ENCODE measurements at regions not wholly inside any gene's neighbourhood (a gene's known extent, or its start where the extent isn't known, plus 50 kb on each side); places are given as distances from the start of the nearest gene placed in this dataset.

DNA sequence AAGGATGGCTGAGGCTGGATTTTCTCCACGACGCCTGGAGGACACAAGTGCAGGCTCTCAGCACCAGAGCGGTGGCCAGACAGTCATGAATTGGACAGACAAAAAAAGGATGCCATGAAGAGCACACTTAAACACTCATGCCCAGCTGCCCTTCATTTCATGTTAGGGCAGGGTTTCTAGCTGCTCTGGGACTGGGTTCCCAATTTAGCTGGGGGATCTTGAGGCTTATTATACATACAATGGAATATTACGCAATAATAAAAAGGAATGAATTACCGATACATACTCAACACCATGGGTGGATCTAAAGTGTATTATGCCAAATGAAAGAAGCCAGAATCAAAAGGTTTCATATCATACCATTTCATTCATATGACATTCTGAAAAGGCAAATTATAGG, 512.1 kb upstream of the LRRC4C start:
- no peak for DNase-seq (ENCODE audit: low spot score)
- POLR2A ChIA-PET = no interaction called here
- no TSS peak for BruUV-seq (replicated peaks)
- Histone ChIP-seq H3K79me2 (ENCODE audit: insufficient read depth, low read depth, low read length) (no peaks in the 10 kb centered on the region), H3K27ac (ENCODE audit: low read depth, low read length, poor library complexity, severe bottlenecking) (no peak overlapping the region), H3K36me3 (ENCODE audit: insufficient read depth, low read length) (no peaks in the 10 kb centered on the region), H3K4me2 (ENCODE audit: low read length) (no peak overlapping the region), H3K9me2 (ENCODE audit: insufficient read depth, low read length) (no peaks in the 10 kb centered on the region), H3K4me3 (ENCODE audit: low read depth, low read length, poor library complexity, severe bottlenecking) (no peak overlapping the region), H3K9me3 (ENCODE audit: low read length) (no peaks in the 10 kb centered on the region), H3K4me1 (ENCODE audit: insufficient read depth, low read length, poor library complexity, severe bottlenecking) (no peaks in the 10 kb centered on the region), H2AFZ (ENCODE audit: low read length) (no peak overlapping the region), H4K20me1 (ENCODE audit: insufficient read depth, low read length) (no peaks in the 10 kb centered on the region)
- TF ChIP-seq EZH2phosphoT487 (IDR thresholded peaks at IDR 0.05; ENCODE audit: borderline replicate concordance, low read depth, low read length) = no peak
- TF ChIP-seq, protein P1, sequence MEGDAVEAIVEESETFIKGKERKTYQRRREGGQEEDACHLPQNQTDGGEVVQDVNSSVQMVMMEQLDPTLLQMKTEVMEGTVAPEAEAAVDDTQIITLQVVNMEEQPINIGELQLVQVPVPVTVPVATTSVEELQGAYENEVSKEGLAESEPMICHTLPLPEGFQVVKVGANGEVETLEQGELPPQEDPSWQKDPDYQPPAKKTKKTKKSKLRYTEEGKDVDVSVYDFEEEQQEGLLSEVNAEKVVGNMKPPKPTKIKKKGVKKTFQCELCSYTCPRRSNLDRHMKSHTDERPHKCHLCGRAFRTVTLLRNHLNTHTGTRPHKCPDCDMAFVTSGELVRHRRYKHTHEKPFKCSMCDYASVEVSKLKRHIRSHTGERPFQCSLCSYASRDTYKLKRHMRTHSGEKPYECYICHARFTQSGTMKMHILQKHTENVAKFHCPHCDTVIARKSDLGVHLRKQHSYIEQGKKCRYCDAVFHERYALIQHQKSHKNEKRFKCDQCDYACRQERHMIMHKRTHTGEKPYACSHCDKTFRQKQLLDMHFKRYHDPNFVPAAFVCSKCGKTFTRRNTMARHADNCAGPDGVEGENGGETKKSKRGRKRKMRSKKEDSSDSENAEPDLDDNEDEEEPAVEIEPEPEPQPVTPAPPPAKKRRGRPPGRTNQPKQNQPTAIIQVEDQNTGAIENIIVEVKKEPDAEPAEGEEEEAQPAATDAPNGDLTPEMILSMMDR (conservative IDR thresholded peaks at IDR 0.05; ENCODE audit: low read length) = no peak
- CTCF ChIA-PET (ENCODE audit: unreplicated experiment) = no interaction called here
- intact Hi-C loops (cut with micrococcal nuclease; ENCODE audit: unreplicated experiment) = no loop called here

DNA sequence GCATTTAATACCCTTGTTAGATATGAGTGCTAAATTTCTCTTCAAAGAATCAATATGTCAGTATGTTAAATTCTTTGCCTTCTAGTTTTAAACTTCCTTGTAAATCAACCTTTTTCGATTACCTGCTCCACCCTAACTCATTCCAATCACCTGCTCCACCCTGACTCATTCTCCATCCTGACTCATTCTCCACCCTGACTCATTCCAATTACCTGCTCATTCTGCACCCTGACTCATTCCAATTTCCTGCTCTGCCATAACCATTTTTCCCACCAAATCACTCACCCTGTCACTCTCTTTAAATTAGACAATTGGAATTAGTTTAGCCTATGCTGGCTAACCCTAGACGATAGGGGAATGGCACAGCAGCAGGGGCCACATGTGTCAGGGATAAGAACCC, 519.5 kb upstream of the LRRC4C start:
- no peak overlapping the region for H3K4me3 ChIP-seq (ENCODE audit: low read depth, low read length, poor library complexity, severe bottlenecking)
- H3K4me2 ChIP-seq (ENCODE audit: low read length) = no peak overlapping the region
- intact Hi-C loops (cut with micrococcal nuclease; ENCODE audit: unreplicated experiment) = no loop called here
- POLR2A ChIA-PET = no interaction called here
- H3K27ac ChIP-seq (ENCODE audit: low read depth, low read length, poor library complexity, severe bottlenecking) = no peak overlapping the region
- no peaks in the 10 kb centered on the region for H4K20me1 ChIP-seq (ENCODE audit: insufficient read depth, low read length)
- CTCF ChIA-PET (ENCODE audit: unreplicated experiment) = no interaction called here
- no peaks in the 10 kb centered on the region for H3K79me2 ChIP-seq (ENCODE audit: insufficient read depth, low read depth, low read length)
- H3K9me3 ChIP-seq (ENCODE audit: low read length) = no peaks in the 10 kb centered on the region
- H3K9me2 ChIP-seq (ENCODE audit: insufficient read depth, low read length) = no peaks in the 10 kb centered on the region
- no peak overlapping the region for H2AFZ ChIP-seq (ENCODE audit: low read length)
- no peak for TF ChIP-seq EZH2phosphoT487 (IDR thresholded peaks at IDR 0.05; ENCODE audit: borderline replicate concordance, low read depth, low read length)
- TF ChIP-seq, protein P1 (conservative IDR thresholded peaks at IDR 0.05; ENCODE audit: low read length) = no peak
- no peaks in the 10 kb centered on the region for H3K36me3 ChIP-seq (ENCODE audit: insufficient read depth, low read length)
- H3K4me1 ChIP-seq (ENCODE audit: insufficient read depth, low read length, poor library complexity, severe bottlenecking) = no peaks in the 10 kb centered on the region
- DNase-seq (ENCODE audit: low spot score) = no peak
- BruUV-seq (replicated peaks) = no TSS peak

DNA sequence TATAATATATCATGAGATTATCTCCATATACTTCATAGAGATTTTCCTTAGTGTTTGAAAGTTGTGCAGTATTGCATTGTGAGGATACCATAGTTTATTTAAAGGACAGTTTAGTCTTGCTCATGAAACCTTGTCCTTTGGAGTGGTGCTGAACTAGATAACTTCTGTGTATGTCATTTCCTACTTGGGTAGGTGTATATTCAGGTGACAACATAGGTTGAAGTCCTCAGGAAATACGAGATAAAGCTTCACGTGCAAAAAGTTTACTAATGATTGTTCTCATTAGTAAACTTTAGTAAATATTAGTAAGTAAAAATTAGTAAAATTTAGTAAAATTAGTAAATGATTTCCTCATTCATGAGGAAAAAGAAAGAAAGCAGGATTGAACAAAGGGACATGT, 521.3 kb upstream of the LRRC4C start:
- H3K27ac ChIP-seq (ENCODE audit: low read depth, low read length, poor library complexity, severe bottlenecking) = no peak overlapping the region
- no peak overlapping the region for H3K4me3 ChIP-seq (ENCODE audit: low read depth, low read length, poor library complexity, severe bottlenecking)
- H3K79me2 ChIP-seq (ENCODE audit: insufficient read depth, low read depth, low read length) = no peaks in the 10 kb centered on the region
- no peak for TF ChIP-seq EZH2phosphoT487 (IDR thresholded peaks at IDR 0.05; ENCODE audit: borderline replicate concordance, low read depth, low read length)
- TF ChIP-seq, protein P1 (conservative IDR thresholded peaks at IDR 0.05; ENCODE audit: low read length) = no peak
- no peaks in the 10 kb centered on the region for H3K36me3 ChIP-seq (ENCODE audit: insufficient read depth, low read length)
- ChIA-PET CTCF (ENCODE audit: unreplicated experiment) (no interaction called here), POLR2A (interaction anchor here (1.0 kb wide), 1 partner anchor 127 kb away, joined by 3 read pairs; no protein-coding TSS in a partner anchor)
- H2AFZ ChIP-seq (ENCODE audit: low read length) = no peak overlapping the region
- H3K9me3 ChIP-seq (ENCODE audit: low read length) = no peaks in the 10 kb centered on the region
- intact Hi-C loops (cut with micrococcal nuclease; ENCODE audit: unreplicated experiment) = no loop called here
- H3K4me2 ChIP-seq (ENCODE audit: low read length) = no peak overlapping the region
- no peaks in the 10 kb centered on the region for H3K9me2 ChIP-seq (ENCODE audit: insufficient read depth, low read length)
- H4K20me1 ChIP-seq (ENCODE audit: insufficient read depth, low read length) = no peaks in the 10 kb centered on the region
- no TSS peak for BruUV-seq (replicated peaks)
- no peak for DNase-seq (ENCODE audit: low spot score)
- H3K4me1 ChIP-seq (ENCODE audit: insufficient read depth, low read length, poor library complexity, severe bottlenecking) = no peaks in the 10 kb centered on the region

All from OCI-LY7 (cell line).